B cell (primary cell): ENCODE measurements at regions not wholly inside any gene's neighbourhood (a gene's known extent, or its start where the extent isn't known, plus 50 kb on each side); places are given as distances from the start of the nearest gene placed in this dataset.

Experiments used
- EZH2 ChIP-seq: IDR thresholded peaks from 2 replicates; pipeline ENCODE4 v1.6.1; 2012; ENCODE audit warnings: borderline replicate concordance, low read depth, mild to moderate bottlenecking, moderate library complexity, low read length; ENCODE audit not compliant: insufficient read depth, poor library complexity, severe bottlenecking
- TF ChIP-seq, protein P1 (sequence below): fragments of 200-600 bp; IDR thresholded peaks from one replicate; pipeline ENCODE4 v1.8.0; 2022; ENCODE audit warnings: antibody characterized with exemption, mild to moderate bottlenecking

DNA sequence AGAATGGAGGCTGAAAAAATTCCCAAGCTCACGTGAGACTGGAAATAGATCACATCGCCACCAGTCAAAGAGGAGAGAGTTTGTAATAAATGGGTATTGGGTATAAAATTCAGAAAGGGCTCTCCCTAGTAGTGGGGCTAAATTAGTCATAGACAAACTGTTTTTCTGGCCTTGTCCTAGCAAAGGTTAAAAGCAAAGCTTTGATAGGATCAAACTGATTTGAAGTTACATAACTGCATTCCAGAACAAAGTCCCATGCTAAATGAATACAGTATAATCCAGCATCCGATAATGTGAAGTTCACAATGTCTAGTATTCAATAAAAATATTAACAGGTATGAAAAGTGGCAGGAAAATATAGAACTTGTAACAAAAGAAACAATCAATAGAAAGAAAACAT, 149.8 kb upstream of the ATXN1 start:
- TF ChIP-seq, protein P1, sequence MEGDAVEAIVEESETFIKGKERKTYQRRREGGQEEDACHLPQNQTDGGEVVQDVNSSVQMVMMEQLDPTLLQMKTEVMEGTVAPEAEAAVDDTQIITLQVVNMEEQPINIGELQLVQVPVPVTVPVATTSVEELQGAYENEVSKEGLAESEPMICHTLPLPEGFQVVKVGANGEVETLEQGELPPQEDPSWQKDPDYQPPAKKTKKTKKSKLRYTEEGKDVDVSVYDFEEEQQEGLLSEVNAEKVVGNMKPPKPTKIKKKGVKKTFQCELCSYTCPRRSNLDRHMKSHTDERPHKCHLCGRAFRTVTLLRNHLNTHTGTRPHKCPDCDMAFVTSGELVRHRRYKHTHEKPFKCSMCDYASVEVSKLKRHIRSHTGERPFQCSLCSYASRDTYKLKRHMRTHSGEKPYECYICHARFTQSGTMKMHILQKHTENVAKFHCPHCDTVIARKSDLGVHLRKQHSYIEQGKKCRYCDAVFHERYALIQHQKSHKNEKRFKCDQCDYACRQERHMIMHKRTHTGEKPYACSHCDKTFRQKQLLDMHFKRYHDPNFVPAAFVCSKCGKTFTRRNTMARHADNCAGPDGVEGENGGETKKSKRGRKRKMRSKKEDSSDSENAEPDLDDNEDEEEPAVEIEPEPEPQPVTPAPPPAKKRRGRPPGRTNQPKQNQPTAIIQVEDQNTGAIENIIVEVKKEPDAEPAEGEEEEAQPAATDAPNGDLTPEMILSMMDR: no peak
- TF ChIP-seq EZH2: no peak
